K562 (cell line): ENCODE measurements at regions not wholly inside any gene's neighbourhood (a gene's known extent, or its start where the extent isn't known, plus 50 kb on each side); places are given as distances from the start of the nearest gene placed in this dataset.

Source experiments
- ATAC-seq: fragments of 200-7000 bp; cut with Tn5 transposase; 3 replicates; pipeline ENCODE4 v1.9.1; 2020; ENCODE audit warnings: moderate library complexity
- BruUV-seq: library from RNA; stranded (reverse); fragments of 400-500 nt; replicated peaks from 2 replicates; lab custom pipeline; 2021; lab: Mats Ljungman, UMichigan
- CTCF ChIA-PET: fragments of 300-600 bp; formaldehyde crosslinking; extraction: SDS; loops from one replicate; lab custom pipeline; 2021; ENCODE audit warnings: low intra/inter-chr PET ratio; lab: Yijun Ruan, JAX
- POLR2A ChIA-PET: fragments of 300-600, 350-650 bp; sonication (Branson Sonifier 250); formaldehyde crosslinking; extraction: SDS; loops from one replicate; lab custom pipeline; 2021; ENCODE audit warnings: antibody characterized with exemption, inconsistent platforms; lab: Yijun Ruan, JAX
- DNase-seq, 4 experiments: peaks; one replicate each; pipeline versions ENCODE4 v3.0.0 to v3.0.0-alpha.2; 2011 to 2018; ENCODE audit warnings: low spot score in 3 of 4, mixed read lengths in 3 of 4; ENCODE audit errors: extremely low read depth in 1 of 4
- FAIRE-seq: peaks from 2 replicates; lab custom pipeline; 2011; peaks lifted over from hg19 to GRCh38; lab: Jason Lieb, UNC
- H2AFZ ChIP-seq: 2 replicates; pipeline ENCODE4 v1.6.0; 2011; ENCODE audit warnings: low read depth, low read length, control low read depth, inconsistent platforms
- H3K27ac ChIP-seq: fragments of 200-600 bp; 3 replicates; pipeline ENCODE4 v1.8.0; 2011; ENCODE audit warnings: low read depth, mild to moderate bottlenecking, control low read depth, inconsistent platforms, low read length, moderate library complexity, mixed read lengths; ENCODE audit errors: extremely low read depth
- H3K27me3 ChIP-seq, 2 experiments: fragments of 300-600 bp in 1 of 2; 2 replicates in 1 of 2; 3 replicates in 1 of 2; pipeline versions ENCODE4 v1.6.0 to v1.8.0; 2011; ENCODE audit warnings: inconsistent platforms in 2 of 2, low read length in 2 of 2, mild to moderate bottlenecking in 1 of 2, mixed read lengths in 1 of 2, moderate library complexity in 1 of 2; ENCODE audit not compliant: control insufficient read depth in 2 of 2, insufficient read depth in 2 of 2
- H3K36me3 ChIP-seq: fragments of 300-600 bp; 3 replicates; pipeline ENCODE4 v1.8.0; 2011; ENCODE audit warnings: mild to moderate bottlenecking, low read length, inconsistent platforms; ENCODE audit not compliant: control insufficient read depth, insufficient read depth
- H3K4me1 ChIP-seq, 2 experiments: fragments of 200-600 bp in 1 of 2; replicated peaks in 1 of 2; 2 replicates in 1 of 2; 3 replicates in 1 of 2; pipeline versions ENCODE4 v1.5.1 to v1.8.0; 2011; ENCODE audit warnings: inconsistent platforms in 2 of 2, low read length in 2 of 2, mild to moderate bottlenecking in 1 of 2, mixed read lengths in 1 of 2, moderate library complexity in 1 of 2; ENCODE audit not compliant: control insufficient read depth in 2 of 2, insufficient read depth in 2 of 2
- H3K4me2 ChIP-seq: 2 replicates; pipeline ENCODE4 v1.6.1; 2011; ENCODE audit warnings: low read length, control low read depth, inconsistent platforms, mixed read lengths; ENCODE audit not compliant: insufficient read depth
- H3K4me3 ChIP-seq: fragments of 200-600 bp; sonication (generic), shearing (Covaris generic); 2 replicates; pipeline ENCODE4 v1.5.1; 2016; ENCODE audit warnings: control low read depth, inconsistent platforms
- H3K79me2 ChIP-seq: fragments of 200-600 bp; 3 replicates; pipeline ENCODE4 v1.8.0; 2011; ENCODE audit warnings: low read length, inconsistent platforms; ENCODE audit not compliant: control insufficient read depth, insufficient read depth
- H3K9ac ChIP-seq, 2 experiments: 2 replicates each; pipeline versions ENCODE4 v1.6.0 to v1.6.1; 2011; ENCODE audit warnings: low read depth in 2 of 2, low read length in 2 of 2, control low read depth in 1 of 2, inconsistent platforms in 1 of 2, mild to moderate bottlenecking in 1 of 2, mixed read lengths in 1 of 2; ENCODE audit not compliant: insufficient read depth in 1 of 2
- H3K9me1 ChIP-seq: one replicate; pipeline ENCODE4 v1.6.0; 2011; ENCODE audit warnings: inconsistent platforms, mild to moderate bottlenecking, low read length, moderate library complexity; ENCODE audit not compliant: control insufficient read depth, insufficient read depth
- H3K9me3 ChIP-seq: replicated peaks from 2 replicates; pipeline ENCODE4 v1.5.1; 2011; ENCODE audit warnings: low read depth, low read length, inconsistent platforms; ENCODE audit not compliant: control insufficient read depth, insufficient read depth
- H4K20me1 ChIP-seq: replicated peaks from 2 replicates; pipeline ENCODE4 v1.6.1; 2011; ENCODE audit warnings: low read length, inconsistent platforms, mixed read lengths; ENCODE audit not compliant: control insufficient read depth, insufficient read depth
- EP400 ChIP-seq: fragments of 450-650 bp; IDR thresholded peaks from 2 replicates; pipeline ENCODE4 v1.6.1; 2017; ENCODE audit warnings: antibody characterized with exemption, mild to moderate bottlenecking, moderate library complexity
- FUS ChIP-seq: fragments of 200-400 bp; formaldehyde crosslinking; optimal IDR thresholded peaks from 2 replicates; pipeline ENCODE3; 2017; ENCODE audit warnings: low read depth, low read length
- MEF2A ChIP-seq: IDR thresholded peaks from 2 replicates; pipeline ENCODE4 v1.6.1; 2011; ENCODE audit warnings: low read depth, mild to moderate bottlenecking, low read length, moderate library complexity; ENCODE audit not compliant: control insufficient read depth
- RFX5 ChIP-seq: IDR thresholded peaks from 2 replicates; pipeline ENCODE4 v1.6.1; 2011; ENCODE audit warnings: low read depth, mild to moderate bottlenecking, improper control_type of control experiment, low read length
- TAF7 ChIP-seq: fragments of 450-650 bp; IDR thresholded peaks from 2 replicates; pipeline ENCODE4 v1.6.1; 2016; ENCODE audit warnings: missing genetic modification characterization, missing compliant biosample characterization
- XRCC5 ChIP-seq: fragments of 200-400 bp; formaldehyde crosslinking; IDR thresholded peaks from 2 replicates; pipeline ENCODE4 v1.6.1; 2017; ENCODE audit warnings: low read depth, mild to moderate bottlenecking, low read length
- ZC3H11A ChIP-seq: IDR thresholded peaks from 2 replicates; pipeline ENCODE4 v1.6.1; 2012; ENCODE audit warnings: low read depth, low read length, improper control_type of control experiment
- WGBS: fragments of 100-300 bp; shearing (Covaris generic); methylation state at CpG from one replicate; pipeline ENCODE4 v1.1.6; 2016; ENCODE audit warnings: low coverage, mixed read lengths; ENCODE audit not compliant: insufficient coverage; ENCODE audit errors: missing lambda C conversion rate; 5-methylcytosine and 5-hydroxymethylcytosine counted together
- in situ Hi-C: fragments of 300-500 bp; cut with MboI; formaldehyde crosslinking; loops from 4 replicates; pipeline ENCODE4 v1.15.0; 2018; ENCODE audit warnings: inconsistent platforms, mixed read lengths
- intact Hi-C: fragments of 100-400 bp; cut with micrococcal nuclease; formaldehyde crosslinking; loops from 2 replicates; pipeline ENCODE4 v1.14.2; 2022
- TF ChIP-seq, protein P1 (sequence below): sonication (generic); formaldehyde crosslinking; IDR thresholded peaks from 2 replicates; pipeline ENCODE4 v1.8.0; 2023; ENCODE audit warnings: mild to moderate bottlenecking, missing genetic modification reagents
- TF ChIP-seq, protein P2 (sequence below): fragments of 450-650 bp; IDR thresholded peaks from 2 replicates; pipeline ENCODE4 v1.6.1; 2016; ENCODE audit warnings: borderline replicate concordance
- TF ChIP-seq, protein P3 (sequence below): sonication (generic); formaldehyde crosslinking; IDR thresholded peaks from 2 replicates; pipeline ENCODE4 v1.8.0; 2022; ENCODE audit warnings: mild to moderate bottlenecking, missing genetic modification reagents
- TF ChIP-seq, protein P4 (sequence below): fragments of 250-450 bp; sonication (Bioruptor Pico); IDR thresholded peaks from 2 replicates; pipeline ENCODE4 v1.4.0; 2020

DNA sequence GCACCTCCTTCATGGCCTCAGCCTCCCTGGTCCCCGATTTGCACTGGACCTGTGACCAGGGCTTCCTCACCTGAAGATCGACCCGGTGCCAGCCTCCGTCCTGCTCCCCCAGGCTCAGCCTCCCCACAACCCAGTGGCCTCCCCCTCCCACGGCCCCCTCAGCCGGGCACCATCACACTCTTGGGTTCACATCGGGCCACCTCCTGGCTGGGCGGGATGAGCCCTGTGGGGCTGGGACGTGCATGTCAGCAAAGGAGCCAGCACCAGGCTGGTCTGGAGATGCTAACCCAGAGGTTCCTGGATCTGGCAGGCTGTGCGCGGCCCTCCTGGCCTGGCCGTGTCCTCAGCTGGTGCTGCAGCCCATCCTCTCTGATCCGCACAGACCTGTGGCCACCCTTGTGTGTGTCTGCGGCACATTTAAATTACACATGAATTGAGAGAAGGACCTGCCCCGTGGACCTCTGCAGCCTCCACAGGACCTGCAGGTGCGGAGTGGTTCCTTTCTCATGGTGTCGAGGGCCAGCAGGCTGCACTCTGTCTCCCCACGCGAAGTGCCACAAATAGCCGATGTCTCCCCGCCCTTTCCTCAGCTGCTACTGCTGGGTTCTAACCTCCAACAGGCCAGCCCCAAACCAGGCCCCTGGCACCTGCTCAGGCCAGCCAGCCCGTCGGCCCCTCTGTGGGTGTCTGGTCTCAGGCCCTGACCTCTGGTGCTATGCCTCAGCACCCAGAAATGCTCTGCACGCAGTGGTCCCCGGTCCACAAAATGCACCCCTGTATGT is 237.5 kb downstream of the ERMARD start (continued):
- TF ChIP-seq, protein P1, sequence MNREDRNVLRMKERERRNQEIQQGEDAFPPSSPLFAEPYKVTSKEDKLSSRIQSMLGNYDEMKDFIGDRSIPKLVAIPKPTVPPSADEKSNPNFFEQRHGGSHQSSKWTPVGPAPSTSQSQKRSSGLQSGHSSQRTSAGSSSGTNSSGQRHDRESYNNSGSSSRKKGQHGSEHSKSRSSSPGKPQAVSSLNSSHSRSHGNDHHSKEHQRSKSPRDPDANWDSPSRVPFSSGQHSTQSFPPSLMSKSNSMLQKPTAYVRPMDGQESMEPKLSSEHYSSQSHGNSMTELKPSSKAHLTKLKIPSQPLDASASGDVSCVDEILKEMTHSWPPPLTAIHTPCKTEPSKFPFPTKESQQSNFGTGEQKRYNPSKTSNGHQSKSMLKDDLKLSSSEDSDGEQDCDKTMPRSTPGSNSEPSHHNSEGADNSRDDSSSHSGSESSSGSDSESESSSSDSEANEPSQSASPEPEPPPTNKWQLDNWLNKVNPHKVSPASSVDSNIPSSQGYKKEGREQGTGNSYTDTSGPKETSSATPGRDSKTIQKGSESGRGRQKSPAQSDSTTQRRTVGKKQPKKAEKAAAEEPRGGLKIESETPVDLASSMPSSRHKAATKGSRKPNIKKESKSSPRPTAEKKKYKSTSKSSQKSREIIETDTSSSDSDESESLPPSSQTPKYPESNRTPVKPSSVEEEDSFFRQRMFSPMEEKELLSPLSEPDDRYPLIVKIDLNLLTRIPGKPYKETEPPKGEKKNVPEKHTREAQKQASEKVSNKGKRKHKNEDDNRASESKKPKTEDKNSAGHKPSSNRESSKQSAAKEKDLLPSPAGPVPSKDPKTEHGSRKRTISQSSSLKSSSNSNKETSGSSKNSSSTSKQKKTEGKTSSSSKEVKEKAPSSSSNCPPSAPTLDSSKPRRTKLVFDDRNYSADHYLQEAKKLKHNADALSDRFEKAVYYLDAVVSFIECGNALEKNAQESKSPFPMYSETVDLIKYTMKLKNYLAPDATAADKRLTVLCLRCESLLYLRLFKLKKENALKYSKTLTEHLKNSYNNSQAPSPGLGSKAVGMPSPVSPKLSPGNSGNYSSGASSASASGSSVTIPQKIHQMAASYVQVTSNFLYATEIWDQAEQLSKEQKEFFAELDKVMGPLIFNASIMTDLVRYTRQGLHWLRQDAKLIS (CRISPR knock-in tag) = no peak
- TF ChIP-seq MEF2A = no peak

DNA sequence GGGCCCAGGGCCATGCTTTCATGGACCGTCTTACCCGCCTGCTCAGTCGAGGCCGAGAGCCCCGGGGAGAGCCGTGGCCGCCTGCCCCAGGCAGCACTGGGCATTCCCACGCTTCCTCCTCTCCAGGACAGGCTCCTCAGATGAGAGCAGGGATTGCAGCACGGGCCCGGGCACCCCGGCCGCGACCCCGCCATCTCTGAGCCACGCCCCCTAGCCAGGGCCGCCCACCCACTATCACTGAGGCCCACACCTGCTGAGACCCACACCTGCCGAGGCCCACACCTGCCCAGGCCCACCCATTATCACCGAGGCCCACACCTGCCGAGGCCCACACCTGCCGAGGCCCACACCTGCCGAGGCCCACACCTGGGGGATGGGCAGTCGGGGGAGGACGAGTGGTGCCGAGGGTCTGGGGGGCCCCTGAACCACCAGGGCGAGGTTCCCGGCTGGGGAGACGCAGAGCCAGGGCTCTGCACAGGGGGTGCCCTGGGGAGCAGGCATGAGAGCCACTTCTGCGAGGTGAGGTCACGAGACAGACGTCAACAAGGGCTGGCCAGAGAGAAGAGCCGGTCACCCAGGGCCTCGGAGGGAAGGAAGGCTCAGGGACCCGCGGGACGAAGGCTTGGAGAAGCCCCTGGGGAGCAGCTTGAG is 235.6 kb downstream of the ERMARD start:
- DNase-seq (no peak), FAIRE-seq (no peak), ATAC-seq (no peak)
- Histone ChIP-seq H3K9ac (no peak overlapping the region), H3K9me3 (no peaks in the 10 kb centered on the region), H3K79me2 (no peaks in the 10 kb centered on the region), H3K36me3 (no peaks in the 10 kb centered on the region), H4K20me1 (0 out of 2 replicates have a peak, but pooled peaks cover 7% of the 10 kb centered on the region), H3K9me1 (no peaks in the 10 kb centered on the region), H3K4me2 (no peak overlapping the region), H2AFZ (no peak overlapping the region), H3K27me3 (peaks cover 37 to 78% of the 10 kb centered on the region in 2 experiments), H3K4me1 (peaks cover 0 to 22% of the 10 kb centered on the region in 2 experiments; a peak in 2 of 5 replicates), H3K27ac (no peak overlapping the region), H3K4me3 (no peak overlapping the region)
- in situ Hi-C loops = no loop called here
- ChIA-PET POLR2A (no interaction called here), CTCF (no interaction called here)
- intact Hi-C loops = no loop called here
- WGBS = 7% methylated on average over 30 of the region's 35 CpGs
- no TSS peak for BruUV-seq
- TF ChIP-seq ZC3H11A (no peak), TAF7 (no peak), RFX5 (no peak), FUS (no peak), EP400 (no peak), XRCC5 (no peak)
- TF ChIP-seq, protein P2, sequence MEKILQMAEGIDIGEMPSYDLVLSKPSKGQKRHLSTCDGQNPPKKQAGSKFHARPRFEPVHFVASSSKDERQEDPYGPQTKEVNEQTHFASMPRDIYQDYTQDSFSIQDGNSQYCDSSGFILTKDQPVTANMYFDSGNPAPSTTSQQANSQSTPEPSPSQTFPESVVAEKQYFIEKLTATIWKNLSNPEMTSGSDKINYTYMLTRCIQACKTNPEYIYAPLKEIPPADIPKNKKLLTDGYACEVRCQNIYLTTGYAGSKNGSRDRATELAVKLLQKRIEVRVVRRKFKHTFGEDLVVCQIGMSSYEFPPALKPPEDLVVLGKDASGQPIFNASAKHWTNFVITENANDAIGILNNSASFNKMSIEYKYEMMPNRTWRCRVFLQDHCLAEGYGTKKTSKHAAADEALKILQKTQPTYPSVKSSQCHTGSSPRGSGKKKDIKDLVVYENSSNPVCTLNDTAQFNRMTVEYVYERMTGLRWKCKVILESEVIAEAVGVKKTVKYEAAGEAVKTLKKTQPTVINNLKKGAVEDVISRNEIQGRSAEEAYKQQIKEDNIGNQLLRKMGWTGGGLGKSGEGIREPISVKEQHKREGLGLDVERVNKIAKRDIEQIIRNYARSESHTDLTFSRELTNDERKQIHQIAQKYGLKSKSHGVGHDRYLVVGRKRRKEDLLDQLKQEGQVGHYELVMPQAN = no peak
- TF ChIP-seq, protein P3, sequence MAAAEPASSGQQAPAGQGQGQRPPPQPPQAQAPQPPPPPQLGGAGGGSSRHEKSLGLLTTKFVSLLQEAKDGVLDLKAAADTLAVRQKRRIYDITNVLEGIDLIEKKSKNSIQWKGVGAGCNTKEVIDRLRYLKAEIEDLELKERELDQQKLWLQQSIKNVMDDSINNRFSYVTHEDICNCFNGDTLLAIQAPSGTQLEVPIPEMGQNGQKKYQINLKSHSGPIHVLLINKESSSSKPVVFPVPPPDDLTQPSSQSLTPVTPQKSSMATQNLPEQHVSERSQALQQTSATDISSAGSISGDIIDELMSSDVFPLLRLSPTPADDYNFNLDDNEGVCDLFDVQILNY (CRISPR knock-in tag) = no peak
- TF ChIP-seq, protein P4, sequence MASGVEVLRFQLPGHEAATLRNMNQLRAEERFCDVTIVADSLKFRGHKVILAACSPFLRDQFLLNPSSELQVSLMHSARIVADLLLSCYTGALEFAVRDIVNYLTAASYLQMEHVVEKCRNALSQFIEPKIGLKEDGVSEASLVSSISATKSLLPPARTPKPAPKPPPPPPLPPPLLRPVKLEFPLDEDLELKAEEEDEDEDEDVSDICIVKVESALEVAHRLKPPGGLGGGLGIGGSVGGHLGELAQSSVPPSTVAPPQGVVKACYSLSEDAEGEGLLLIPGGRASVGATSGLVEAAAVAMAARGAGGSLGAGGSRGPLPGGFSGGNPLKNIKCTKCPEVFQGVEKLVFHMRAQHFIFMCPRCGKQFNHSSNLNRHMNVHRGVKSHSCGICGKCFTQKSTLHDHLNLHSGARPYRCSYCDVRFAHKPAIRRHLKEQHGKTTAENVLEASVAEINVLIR (CRISPR knock-in tag) = no peak
